HG03558 (cell line): ENCODE measurements at regions not wholly inside any gene's neighbourhood (a gene's known extent, or its start where the extent isn't known, plus 50 kb on each side); places are given as distances from the start of the nearest gene placed in this dataset.

ENCODE experiments used
- ATAC-seq: cut with Tn5 transposase; IDR thresholded peaks from one replicate; pipeline ENCODE4 v1.9.1; 2021; ENCODE audit warnings: moderate number of reproducible peaks; ENCODE audit not compliant: unreplicated experiment; ENCODE audit errors: extremely low read depth

DNA sequence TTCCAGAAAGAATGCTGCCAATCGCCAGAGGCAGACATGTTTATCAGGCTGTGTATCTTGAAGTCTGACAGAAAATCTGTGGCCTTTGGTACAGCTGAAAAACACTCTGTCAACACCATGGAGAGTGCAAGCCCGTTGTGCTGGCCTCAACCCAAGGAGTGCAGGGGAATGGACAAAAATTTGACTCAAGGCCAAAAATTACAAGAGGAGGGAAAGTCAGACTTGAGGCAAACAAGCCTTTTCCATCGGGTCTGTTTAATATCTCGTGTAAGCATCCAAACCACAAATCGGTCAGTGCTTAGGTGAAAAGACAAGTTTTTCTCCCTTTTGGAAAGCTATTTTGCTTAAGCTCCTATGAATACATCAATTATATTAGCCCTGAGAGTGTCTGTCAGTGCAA, 305.3 kb upstream of the NFE2L3 start:
- ATAC-seq: no peak

DNA sequence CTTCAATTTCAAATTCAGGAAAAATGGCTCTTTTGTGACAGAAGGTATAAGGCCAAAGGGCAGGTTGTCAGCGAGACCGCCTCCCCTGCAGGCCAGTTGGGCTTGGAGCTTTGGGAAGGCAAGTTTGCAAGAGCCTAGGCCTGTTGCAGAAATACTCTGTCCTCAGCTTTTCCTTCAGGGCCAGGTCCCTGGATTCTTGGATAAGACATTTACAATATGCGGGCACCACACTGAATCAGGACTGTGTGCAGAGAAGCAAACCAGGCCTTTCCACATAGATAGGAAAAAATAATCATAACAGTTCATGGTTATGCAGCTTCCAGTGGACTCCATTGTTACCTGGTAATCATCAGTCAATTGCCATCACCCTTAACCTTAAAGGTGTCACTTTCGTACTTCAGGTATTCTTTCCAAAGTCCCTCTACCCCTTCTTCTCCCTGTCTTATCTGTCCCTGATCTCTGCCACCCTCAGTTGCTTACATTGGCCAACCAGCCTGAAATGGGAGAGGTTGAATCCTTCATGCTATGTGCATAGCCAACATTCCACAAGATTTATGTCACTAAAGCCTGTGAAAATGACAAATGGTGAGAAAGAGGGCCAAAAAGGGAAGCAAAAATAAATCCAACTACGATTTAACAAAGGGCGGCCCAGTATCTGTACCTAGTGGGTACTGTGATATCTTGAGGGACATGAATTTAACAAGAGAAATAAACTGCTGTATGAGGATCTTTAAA, 304.5 kb upstream of the NFE2L3 start:
- ATAC-seq: no peak

DNA sequence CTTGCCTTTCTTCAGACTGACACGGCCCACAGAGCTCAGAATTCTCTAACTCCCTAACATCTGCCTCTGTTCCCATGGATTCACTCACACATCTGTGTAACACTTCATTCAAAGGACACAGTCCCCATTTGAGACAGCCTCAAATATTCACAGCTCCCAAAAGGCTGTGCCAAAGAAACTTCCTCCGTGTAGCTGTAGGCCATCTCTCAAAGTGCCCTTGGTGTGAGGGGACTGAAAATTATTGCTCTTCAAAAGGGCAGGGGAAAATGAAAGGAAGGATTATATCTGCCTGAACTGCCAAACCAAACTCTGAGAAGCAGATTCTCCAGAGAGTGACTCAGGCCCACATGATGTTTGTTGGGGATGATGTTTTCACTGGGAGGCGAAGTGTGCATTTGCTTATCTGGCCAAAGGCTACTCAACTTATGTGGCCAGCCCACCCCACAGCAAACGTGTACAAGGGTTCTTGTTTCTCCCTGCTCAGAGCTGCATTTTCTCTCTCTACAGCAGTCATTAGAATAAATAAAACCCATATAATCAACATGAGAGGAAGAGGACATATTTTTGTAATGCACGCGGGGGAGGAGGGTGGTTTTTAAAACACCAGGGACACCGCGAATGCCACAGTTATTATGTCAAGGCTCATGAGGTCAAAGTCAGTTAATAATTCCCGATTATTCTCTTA, 302.4 kb upstream of the NFE2L3 start:
- no peak for ATAC-seq

DNA sequence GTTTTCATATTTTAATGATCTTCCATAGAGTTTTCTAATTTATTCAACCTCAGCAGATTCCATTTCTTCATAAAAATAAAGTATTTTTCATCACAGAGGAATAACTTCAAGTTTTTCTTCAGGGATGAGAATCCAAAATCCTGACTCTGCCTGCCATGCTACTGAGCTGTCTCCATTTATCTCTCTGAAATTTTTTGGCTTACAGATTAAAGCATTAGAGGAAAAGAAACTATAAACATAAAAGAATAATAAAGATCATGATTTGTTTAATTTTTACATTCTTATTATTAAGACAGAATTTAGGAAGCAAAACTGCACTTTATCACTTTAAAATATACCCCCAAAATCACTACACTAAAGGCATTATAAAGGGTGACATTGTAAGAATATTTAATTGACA, 301.8 kb upstream of the NFE2L3 start:
- no peak for ATAC-seq

DNA sequence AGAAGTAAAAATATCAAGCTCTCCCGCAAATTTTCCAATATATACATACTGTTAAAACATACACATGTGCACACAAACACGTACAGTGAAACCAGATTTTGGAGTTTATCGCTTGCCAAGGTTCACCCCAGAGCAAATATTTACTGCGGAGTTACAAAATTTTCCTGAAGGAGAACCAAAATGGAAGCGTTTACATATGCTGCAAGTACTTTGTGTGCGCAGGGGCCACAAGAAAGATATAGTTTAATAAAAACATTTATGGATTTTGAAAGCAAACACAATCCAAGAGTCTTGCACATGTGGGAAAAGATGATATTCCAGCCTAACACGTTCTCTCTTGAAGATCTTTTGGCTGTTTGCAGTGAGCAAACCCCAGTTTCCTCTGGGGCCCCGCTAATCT, 301.3 kb upstream of the NFE2L3 start:
- no peak for ATAC-seq

DNA sequence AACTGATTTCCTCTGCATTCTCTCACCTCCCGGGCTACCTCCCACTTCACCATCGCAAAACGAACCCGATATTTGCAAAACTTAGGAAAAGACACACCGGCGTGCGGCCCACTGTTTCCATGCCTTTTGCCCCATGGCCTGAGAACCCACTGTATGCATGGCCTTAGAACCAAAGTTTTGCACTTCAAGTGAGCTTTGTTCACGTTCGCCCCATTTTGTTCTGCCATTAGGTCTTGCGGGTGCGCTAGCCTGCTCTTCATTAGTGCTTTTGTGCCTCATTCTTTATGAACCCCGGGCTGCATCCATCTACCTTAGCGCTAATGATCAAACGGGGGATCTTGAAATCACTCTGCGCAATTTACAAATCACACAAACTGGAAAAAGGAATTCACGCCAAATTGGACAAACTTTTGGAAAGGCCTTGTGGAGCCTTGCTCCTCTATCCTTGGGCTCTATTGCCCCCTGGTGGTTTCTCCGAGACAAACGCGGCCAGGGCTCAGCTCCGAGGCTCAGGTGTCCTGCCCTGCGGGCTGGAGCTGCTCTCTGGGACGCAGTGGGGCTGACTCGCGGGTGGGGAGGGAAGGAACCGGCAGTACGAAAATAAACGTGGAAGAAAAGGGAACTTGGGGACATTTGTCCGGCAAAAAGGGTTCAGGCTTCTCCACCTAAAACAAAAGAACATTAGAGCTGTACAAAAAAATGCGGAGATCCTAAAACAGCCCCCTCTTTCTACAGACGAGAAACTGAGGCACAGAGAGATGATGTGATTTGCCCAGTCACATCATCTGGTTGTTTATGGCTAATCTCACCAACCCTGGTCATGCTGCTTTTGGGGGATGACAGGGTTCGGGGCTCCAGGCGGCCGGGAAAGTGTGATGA, 300.4 kb upstream of the NFE2L3 start:
- no peak for ATAC-seq

DNA sequence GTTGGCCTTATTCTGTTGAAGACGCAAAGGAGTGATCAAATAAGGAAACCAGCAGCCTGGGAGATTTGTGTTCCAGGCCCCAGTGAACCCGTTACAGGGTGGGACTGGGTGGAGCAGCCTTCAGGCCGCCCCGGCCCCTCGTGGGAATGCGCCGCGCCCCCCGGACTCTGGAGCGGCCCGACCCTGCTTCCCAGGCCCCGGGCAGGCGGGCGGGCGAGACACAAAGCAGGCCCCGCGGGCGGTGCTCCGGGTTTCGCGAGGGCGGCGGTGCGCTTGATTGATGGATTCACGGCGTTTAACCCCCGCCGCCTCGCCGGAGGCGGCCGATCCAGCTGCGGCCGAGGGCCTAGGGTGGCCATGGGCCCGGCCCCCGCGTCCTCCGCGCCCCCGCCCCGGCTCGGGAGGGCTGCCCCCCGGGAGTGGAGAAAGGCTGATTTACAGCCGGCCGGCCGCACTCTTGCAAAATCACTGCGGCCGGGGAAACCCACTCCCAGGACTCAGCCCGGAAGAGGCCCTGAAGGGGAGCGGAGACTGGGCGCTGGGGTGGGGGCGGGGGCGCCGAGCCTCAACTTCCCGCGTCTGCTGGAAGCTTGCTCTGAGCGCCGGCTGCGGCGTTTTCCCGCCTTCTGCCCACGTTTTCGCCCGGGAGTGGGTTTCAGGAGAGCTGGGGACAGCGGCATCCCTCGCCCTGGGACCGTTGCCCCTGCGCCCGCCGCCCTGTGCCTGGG, 299.6 kb upstream of the NFE2L3 start:
- no peak for ATAC-seq

DNA sequence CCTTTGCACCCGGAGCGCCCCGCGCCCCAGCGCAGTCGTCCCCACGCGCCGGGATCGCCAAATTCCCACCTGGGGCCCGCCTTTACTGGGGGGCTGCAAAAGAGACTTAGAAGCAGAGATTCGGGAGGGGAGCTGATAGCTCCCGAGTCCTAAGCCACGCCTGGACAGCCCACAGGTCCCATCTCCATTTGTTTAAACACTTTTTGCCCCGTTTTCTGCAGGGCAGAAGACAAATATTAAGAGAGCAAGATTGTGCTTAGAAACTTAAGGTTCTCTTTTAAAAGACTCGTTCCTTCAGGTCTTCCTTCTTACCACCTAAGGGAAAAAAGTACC, 299.1 kb upstream of the NFE2L3 start:
- ATAC-seq: no peak

DNA sequence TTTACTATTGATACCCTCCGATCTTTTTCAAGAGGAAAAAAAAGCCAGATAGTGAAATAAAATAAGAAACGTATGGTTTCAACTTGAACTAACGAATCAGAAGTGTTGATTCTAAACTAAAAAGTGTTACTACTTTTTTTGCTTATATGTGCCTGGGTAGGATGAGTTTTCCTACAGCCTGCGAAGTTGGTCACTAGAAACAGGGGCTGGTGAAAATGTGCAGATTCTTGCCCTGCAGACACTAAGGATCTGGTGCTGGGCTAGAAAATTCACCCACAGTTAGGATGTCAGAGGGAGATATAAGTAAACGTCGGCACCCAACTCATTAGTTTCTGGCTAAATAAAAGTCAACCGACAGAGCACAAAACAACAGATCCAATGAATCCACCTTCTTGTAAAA, 298.7 kb upstream of the NFE2L3 start:
- ATAC-seq: no peak

DNA sequence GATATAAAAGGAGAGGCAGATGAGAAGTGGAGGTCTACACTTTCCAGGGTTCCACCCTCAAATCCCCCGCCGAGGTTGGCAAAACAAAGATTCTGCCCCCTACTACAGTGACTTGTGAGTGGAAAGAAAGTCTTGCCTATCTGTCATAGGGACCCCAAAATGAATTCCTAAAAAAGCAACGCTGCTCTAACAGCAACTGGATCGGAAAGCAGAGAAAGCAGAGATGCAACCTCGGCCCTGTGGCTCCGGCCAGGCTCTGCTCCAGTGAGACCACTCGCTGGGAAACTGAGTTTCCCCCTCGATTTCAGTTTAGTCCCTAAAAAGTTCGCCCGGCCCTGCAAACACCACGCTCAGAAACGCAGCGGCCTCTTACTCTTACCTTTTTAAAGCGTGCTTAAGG, 297.9 kb upstream of the NFE2L3 start:
- ATAC-seq: no peak

DNA sequence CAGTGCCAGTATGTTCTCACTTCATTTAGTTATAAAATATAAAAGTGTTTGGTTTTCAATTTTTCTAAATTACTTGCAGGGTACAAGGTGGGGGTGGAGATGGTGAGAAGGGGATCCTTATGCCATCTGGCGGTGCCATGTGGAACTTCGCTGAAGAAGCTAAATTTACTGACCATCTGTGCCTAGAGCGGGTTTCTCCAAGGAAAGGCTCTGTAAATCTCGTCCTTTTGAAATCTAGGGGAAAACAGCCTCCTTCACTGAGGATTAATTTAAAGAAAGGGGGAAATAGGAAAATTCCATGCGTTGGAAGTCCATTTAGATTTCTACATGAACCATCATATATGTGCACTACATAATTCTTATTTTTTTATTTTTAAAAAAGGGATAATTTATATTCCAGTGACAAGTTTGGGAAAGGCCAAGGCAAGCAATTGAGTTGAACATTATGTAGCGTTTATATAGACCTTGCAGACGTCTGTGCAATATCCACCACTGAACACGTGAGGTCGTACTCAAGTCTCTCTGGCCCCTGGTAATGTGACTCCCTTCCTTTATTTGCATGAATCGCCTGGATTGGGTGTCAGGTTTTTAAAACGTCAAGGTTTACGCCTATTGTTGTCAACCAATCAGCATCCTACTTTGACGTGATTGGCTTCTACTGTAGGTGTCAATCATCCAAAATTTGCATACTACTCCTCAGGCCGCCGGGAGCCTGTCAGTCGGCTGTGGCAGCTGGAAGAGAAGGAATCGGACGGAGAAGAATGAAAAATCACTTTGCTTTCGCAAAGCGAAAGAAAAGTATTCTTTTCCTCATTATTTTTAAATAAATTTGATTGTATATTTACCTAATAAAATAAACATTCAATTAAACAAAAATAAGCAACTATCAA, 297.1 kb upstream of the NFE2L3 start:
- ATAC-seq: no peak

DNA sequence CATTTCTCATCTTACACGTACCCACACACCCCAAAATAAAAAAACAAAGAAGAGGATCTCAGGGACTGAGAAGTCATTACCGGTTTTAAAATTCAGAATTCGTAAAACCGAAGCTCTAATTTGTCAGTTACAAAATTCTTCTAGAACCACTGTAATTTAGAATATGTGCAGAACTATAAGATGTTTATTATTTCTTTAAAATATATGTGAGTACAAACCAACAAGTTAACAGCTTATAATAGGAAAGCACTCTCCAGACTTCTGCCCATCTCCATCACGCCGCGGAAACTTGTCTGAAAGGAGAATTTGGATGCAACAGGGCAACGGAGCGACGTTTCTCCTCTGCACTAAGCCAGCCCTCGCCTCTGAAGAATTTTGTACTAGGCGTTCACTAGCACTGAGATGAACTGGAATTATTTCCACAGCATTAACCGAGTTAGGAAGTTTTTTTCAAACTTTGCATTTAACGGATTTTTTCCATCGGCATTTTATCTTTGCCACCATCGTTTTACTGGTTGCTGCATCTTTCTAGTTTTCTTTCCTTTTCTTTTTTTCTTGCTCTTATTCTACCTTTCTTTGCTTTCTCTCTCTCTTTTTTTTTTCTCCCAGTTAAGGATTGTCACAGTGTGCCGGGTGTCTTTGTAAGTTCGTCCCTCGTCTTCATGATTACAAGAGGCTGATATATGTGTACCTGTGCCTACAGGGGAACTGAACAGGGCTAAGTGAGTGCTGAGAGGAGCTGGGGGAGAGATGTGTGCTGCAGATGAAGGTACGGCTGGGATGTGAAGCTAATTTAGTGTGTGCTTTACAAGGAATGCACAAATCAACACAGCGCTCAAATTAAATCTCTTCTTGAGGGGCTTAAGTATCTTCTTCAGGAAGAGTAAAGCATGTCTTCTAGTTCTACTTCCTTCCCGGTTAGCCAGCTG, 295.9 kb upstream of the NFE2L3 start:
- ATAC-seq: no peak

DNA sequence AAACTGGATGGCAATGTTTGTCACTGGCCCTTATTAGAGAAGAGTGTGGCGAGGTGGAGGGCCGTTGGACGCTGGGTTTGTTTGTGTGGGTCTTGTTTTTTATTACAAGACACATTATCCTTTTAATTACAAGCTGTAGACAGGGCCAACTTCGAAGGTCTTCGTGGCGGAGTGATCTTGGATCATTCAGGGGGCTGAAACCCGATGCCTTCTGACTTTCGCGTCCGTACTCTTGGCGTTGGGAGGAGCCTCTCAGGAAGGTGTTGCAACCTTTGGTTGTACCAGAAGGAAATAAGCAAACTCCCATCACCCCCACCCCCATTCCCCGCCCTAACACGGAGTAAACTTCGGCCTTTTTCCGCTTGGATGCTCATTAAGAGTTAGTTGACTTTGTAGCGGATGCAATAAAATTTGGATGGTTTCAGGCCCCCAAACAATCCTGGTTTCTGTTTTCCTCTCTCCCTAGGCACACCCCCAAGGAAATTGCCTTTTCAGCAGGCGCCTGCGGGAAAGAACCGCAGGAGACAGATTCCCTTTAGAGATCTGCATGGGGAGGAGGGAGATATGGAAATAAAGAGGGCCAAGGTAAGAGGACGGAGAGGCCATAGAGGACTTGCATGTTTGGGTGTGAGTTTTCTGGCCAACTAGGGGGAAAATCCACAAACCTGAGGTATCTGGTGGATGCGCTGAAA, 294.5 kb upstream of the NFE2L3 start:
- no peak for ATAC-seq

DNA sequence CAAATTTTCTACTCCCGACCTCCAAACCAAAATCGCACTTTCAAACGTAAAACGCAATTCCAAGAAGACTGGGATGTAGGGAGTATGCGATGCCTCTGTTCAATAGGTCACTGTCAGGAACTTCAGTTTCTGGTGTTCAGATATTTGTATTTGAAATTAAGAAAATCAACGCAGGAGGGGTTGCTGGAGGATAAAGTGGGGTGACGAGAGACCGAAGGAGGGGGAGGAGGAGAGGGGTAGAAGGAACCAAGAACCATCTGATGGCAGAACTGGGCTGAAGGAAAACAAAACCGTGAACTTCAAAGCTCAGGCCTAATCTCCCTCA, 293.8 kb upstream of the NFE2L3 start:
- ATAC-seq: no peak

DNA sequence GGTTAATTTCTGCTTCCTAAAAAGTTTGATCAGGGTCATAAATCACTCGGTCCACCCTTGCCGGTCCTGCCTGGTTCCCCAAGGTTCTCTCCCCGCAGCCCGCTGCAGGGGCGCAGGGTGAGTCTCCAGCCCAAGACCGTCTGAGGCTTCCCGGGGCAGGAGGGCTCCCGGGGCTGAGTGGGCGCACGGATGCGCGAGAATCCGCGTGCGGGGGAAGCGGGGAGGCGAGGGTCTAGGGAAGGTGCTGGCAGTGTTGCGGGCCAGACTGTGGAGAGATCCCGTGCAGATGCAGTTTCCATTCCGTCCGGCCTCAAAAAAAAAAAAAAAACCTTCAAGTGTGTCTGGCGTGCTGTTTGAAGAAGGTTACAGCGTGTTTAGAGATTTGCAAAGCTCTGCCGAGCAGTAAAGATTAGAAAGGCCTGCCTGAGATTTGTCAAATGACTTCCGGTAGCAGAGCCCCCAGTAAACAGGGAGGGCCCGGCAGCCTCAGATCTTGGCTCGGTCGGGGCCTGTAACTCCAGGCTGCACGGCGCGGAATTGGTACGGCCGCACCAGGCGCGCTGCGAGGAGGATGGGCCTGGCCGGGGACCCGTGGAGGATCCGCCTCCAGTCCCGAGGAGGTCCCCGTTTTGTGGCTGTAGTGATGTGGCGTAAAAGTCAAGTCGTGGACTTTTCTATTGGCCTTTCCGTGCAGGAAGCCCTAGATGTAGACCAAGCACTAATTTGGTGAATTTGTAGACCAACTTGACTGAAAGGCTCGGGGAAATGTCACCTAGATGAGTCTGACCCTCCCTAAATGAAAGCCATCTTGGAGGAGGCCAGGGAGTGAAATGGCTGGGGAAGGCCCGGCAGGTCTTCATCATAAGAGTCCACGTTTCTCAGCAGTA, 293.2 kb upstream of the NFE2L3 start:
- ATAC-seq: no peak

DNA sequence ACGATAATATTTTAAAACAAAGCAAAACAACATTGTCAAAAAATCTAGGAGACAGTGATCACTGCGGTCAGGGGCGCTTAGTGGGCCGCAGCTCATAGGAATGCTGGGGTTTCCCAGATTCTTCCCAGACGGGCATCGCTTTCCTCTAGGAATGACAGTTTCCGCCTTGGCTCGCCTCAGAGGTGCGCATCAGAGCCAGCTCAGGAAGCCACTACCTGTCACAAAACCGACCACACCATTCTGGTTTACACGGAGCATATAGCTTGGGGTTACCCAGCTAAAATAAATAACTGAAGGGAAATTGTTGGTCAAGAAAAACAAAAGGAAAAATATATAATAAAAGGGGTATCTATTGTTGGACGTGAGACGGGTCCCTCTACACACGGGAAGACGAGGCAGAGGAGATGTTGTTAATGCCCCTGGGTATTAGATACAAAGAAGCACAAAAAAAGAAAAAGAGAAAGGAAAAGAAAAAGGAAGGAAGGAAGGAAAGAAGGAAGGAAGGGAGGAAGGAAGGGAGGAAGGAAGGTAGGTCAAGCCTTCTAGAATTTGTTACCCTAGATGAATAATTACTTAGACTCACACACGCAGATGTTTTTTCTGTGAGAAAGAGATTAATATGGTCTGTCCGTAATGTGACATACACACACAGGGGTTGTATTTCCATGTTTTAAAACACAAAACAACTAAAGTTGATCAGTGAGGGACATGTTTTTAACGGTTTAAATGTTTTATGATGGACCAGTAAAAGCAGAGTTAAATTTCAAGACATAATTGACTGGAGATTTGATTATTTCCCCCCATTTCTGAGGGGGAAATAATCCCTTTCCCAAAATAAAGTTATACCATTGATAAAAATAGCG, 292.4 kb upstream of the NFE2L3 start:
- ATAC-seq: no peak
